ENCODE measurements at regions not wholly inside any gene's neighbourhood (a gene's known extent, or its start where the extent isn't known, plus 50 kb on each side); places are given as distances from the start of the nearest gene placed in this dataset.

DNA sequence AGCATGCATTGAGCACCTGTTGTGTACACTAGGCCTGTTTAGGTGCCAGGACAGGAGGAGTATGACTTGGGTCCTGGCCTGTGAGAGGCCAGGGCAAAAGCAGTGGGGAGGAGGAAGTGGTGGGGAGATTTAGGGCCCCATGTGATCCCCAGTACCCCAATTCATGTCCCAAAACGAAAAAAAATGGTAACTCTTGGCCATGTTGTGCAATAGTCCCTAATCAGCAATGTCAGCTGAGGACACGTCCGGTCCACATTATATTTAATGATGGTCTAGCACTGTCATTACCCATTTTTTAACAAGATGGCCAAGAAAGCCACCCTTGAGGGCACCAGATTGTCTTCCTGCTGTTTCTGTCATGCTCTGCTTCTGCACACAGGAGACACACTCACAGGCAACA lies 142.0 kb upstream of the RET start:
- no peaks in the 10 kb centered on the region for H3K36me3 ChIP-seq
- TF ChIP-seq, protein P1, sequence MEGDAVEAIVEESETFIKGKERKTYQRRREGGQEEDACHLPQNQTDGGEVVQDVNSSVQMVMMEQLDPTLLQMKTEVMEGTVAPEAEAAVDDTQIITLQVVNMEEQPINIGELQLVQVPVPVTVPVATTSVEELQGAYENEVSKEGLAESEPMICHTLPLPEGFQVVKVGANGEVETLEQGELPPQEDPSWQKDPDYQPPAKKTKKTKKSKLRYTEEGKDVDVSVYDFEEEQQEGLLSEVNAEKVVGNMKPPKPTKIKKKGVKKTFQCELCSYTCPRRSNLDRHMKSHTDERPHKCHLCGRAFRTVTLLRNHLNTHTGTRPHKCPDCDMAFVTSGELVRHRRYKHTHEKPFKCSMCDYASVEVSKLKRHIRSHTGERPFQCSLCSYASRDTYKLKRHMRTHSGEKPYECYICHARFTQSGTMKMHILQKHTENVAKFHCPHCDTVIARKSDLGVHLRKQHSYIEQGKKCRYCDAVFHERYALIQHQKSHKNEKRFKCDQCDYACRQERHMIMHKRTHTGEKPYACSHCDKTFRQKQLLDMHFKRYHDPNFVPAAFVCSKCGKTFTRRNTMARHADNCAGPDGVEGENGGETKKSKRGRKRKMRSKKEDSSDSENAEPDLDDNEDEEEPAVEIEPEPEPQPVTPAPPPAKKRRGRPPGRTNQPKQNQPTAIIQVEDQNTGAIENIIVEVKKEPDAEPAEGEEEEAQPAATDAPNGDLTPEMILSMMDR (IDR thresholded peaks at IDR 0.05; ENCODE audit: low read depth, low read length), result no peak
- no peaks in the 10 kb centered on the region for H3K9me3 ChIP-seq
- H3K4me1 ChIP-seq, result peaks cover 9% of the 10 kb centered on the region; the same call in 1 of the 2 replicates
- H3K27me3 ChIP-seq, result no peaks in the 10 kb centered on the region
- H3K4me3 ChIP-seq (ENCODE audit: low read depth, low read length), result no peak overlapping the region
- DNase-seq, result no peak

DNA sequence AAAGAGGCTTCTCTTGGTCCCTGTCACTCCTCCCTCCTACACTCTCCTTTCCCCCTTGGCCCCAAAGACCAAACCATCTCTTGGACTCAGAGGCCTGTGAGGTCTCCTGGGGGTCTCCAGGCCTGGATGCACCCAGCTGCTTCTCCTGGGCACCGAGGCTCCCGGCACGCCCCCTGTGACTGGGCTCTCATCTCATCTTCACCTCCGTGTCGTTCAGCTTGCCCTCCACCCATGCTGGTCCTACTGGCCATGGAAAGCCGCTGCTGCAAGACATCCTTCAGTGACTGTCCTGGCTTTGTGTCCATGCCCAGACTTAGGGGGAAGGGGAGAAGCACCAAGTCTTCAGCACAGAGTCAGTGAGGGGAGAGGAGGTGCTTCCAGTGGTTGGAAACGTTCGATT lies 141.4 kb upstream of the RET start:
- H3K27me3 ChIP-seq, result no peaks in the 10 kb centered on the region

DNA sequence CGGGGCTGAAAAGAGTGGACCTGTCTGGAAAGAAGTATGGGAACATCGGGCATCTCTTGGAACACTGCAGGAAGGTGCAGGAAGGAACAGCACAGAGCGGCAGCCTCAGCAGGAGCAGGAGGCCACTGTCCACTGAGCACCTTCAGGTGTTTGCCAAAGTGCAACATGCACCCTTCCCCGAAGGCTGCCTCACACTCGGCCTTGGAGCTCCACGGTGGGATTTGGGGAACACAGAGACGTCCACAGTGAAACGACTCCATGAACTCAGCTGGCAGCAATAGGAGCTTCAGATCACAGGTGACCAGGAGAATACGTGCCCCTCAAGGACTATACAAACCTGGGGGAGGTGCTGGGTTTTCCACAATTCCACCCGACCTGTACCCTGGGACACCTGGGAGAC lies 140.3 kb upstream of the RET start:
- TF ChIP-seq, protein P1 (IDR thresholded peaks at IDR 0.05; ENCODE audit: low read depth, low read length), result no peak
- Histone ChIP-seq H3K9me3 (no peaks in the 10 kb centered on the region), H3K4me1 (peaks cover 16% of the 10 kb centered on the region)

More for the DNA sequence above, 141.4 kb upstream of the RET start:
- DNase-seq, result no peak
- TF ChIP-seq, protein P1 (IDR thresholded peaks at IDR 0.05; ENCODE audit: low read depth, low read length), result no peak
- Histone ChIP-seq H3K9me3 (no peaks in the 10 kb centered on the region), H3K4me1 (peaks cover 9% of the 10 kb centered on the region; the same call in 1 of the 2 replicates), H3K36me3 (no peaks in the 10 kb centered on the region), H3K4me3 (ENCODE audit: low read depth, low read length) (no peak overlapping the region)

DNA sequence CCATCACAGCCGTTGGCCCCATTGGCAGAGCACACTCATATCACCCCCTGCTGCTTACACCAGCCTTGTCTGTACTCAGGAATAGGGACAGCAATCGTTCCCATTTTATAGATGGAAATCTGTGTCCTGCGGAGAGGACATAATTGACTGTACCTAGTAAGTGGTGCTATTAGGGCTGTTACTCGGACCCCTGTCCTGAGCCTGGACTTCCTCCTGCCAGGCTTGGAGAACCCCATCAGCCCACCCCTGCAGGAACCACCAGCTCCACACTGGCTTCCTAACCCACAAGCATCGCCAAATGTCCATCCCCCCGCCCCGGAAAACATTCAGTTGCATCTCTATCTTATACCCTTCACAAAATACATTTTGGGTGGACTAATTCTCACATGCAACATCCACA lies 139.8 kb upstream of the RET start:
- Histone ChIP-seq H3K27me3 (no peaks in the 10 kb centered on the region), H3K9me3 (no peaks in the 10 kb centered on the region; the same call in 1 of the 2 replicates), H3K36me3 (no peaks in the 10 kb centered on the region), H3K4me3 (ENCODE audit: low read depth, low read length) (no peak overlapping the region), H3K4me1 (peaks cover 21% of the 10 kb centered on the region)
- DNase-seq, result no peak
- TF ChIP-seq, protein P1 (IDR thresholded peaks at IDR 0.05; ENCODE audit: low read depth, low read length), result no peak

More for the DNA sequence above, 140.3 kb upstream of the RET start:
- no peaks in the 10 kb centered on the region for H3K36me3 ChIP-seq
- no peak for DNase-seq
- no peaks in the 10 kb centered on the region for H3K27me3 ChIP-seq
- no peak overlapping the region for H3K4me3 ChIP-seq (ENCODE audit: low read depth, low read length)

DNA sequence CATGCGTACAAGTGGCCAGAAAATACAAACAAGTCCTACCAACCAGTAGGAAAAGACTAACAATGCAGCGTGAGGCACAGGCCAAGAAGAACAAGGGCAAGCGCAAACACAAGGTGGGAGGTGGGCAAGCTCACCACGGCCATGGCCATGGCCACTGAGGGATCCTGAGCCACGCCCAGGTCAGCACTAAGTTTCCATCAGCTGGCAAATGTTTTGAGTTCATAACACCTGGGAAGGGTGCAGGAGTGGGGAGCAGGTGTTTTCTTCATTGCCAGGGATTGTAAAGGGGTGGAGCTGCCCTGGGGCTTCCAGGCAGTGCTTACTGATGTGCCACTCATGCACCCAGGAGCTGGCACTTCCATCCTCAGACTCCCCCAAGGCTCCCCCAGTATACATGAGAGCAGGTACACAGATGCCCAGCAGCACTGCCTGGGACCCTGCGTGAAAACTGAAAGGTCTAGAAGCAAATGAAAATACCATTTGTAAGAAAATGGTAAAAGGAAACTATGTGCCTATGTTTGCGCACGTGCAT lies 139.2 kb upstream of the RET start:
- H3K27me3 ChIP-seq, result no peaks in the 10 kb centered on the region
- H3K36me3 ChIP-seq, result no peaks in the 10 kb centered on the region
- H3K9me3 ChIP-seq, result no peaks in the 10 kb centered on the region; the same call in 1 of the 2 replicates
- TF ChIP-seq, protein P1 (IDR thresholded peaks at IDR 0.05; ENCODE audit: low read depth, low read length), result no peak
- peaks cover 23% of the 10 kb centered on the region for H3K4me1 ChIP-seq
- H3K4me3 ChIP-seq (ENCODE audit: low read depth, low read length), result no peak overlapping the region
- no peak for DNase-seq

DNA sequence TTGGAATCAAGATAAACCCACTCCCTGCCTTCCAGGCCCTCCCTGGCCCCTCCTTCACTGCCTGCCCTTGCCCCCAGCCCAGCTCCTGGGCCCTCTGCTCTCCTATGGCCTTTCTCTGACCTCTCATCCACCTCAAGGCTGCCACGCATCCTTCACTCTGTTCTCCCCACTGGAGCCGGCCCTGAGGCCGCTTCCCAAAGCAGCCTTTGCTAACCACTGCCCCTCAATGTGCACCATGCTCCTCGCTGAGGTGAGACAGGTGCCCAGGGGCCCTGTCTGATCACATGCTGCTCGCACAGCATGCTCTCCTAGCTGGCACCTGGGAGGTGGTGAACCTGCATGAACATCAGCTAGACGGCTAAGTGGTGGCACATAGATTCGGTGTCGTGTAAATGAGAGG lies 138.5 kb upstream of the RET start:
- Histone ChIP-seq H3K4me1 (peaks cover 23% of the 10 kb centered on the region), H3K36me3 (no peaks in the 10 kb centered on the region), H3K27me3 (no peaks in the 10 kb centered on the region), H3K9me3 (no peaks in the 10 kb centered on the region; the same call in 1 of the 2 replicates), H3K4me3 (ENCODE audit: low read depth, low read length) (no peak overlapping the region)
- TF ChIP-seq, protein P1 (IDR thresholded peaks at IDR 0.05; ENCODE audit: low read depth, low read length), result no peak
- no peak for DNase-seq

Data from BE2C (cell line).